GM19324 (cell line): ENCODE measurements at regions not wholly inside any gene's neighbourhood (a gene's known extent, or its start where the extent isn't known, plus 50 kb on each side); places are given as distances from the start of the nearest gene placed in this dataset.

Experiments
- ATAC-seq: cut with Tn5 transposase; IDR thresholded peaks from one replicate; pipeline ENCODE4 v1.9.1; 2021; ENCODE audit warnings: mild to moderate bottlenecking, moderate library complexity; ENCODE audit not compliant: unreplicated experiment, low FRiP score

- no peak for ATAC-seq
Measured at GRCh38 chr21:17988102-17988437, 168.9 kb upstream of the C21orf91 start.

- ATAC-seq = no peak
Measured at GRCh38 chr21:17987382-17988101, 168.4 kb upstream of the C21orf91 start.

GRCh38 chr21:17981060-17981740 is 162.0 kb upstream of the C21orf91 start:
- no peak for ATAC-seq

GRCh38 chr21:17979763-17980162 is 160.6 kb upstream of the C21orf91 start:
- no peak for ATAC-seq

GRCh38 chr21:17978895-17979294 is 159.7 kb upstream of the C21orf91 start:
- no peak for ATAC-seq

GRCh38 chr21:17976691-17977090 is 157.5 kb upstream of the C21orf91 start:
- ATAC-seq = no peak

- ATAC-seq = no peak
Measured at GRCh38 chr21:17976139-17976538, 157.0 kb upstream of the C21orf91 start.

GRCh38 chr21:17967319-17967718 is 148.2 kb upstream of the C21orf91 start:
- ATAC-seq = no peak

- ATAC-seq = no peak
Measured at GRCh38 chr21:17964716-17965115, 145.6 kb upstream of the C21orf91 start.

GRCh38 chr21:17964199-17964598 is 145.0 kb upstream of the C21orf91 start:
- ATAC-seq = no peak

GRCh38 chr21:17950591-17950990 is 131.4 kb upstream of the C21orf91 start:
- ATAC-seq = no peak

GRCh38 chr21:17949421-17949820 is 130.3 kb upstream of the C21orf91 start:
- ATAC-seq = no peak

- no peak for ATAC-seq
Measured at GRCh38 chr21:17947531-17947930, 128.4 kb upstream of the C21orf91 start.

GRCh38 chr21:17931080-17931479 is 111.9 kb upstream of the C21orf91 start:
- ATAC-seq = no peak

GRCh38 chr21:17930093-17930492 is 110.9 kb upstream of the C21orf91 start:
- ATAC-seq = no peak

- ATAC-seq = no peak
Measured at GRCh38 chr21:17929510-17929909, 110.4 kb upstream of the C21orf91 start.

GRCh38 chr21:17925899-17926298 is 106.7 kb upstream of the C21orf91 start:
- no peak for ATAC-seq

- ATAC-seq = peak; percentile 73
Measured at GRCh38 chr21:17925000-17925610, 105.9 kb upstream of the C21orf91 start.

- no peak for ATAC-seq
Measured at GRCh38 chr21:17921579-17922530, 102.7 kb upstream of the C21orf91 start.

- no peak for ATAC-seq
Measured at GRCh38 chr21:17915976-17916375, 96.8 kb upstream of the C21orf91 start.

- no peak for ATAC-seq
Measured at GRCh38 chr21:17911628-17912027, 92.5 kb upstream of the C21orf91 start.
